LNCaP clone FGC (cell line): ENCODE measurements at regions not wholly inside any gene's neighbourhood (a gene's known extent, or its start where the extent isn't known, plus 50 kb on each side); places are given as distances from the start of the nearest gene placed in this dataset.

ENCODE experiments used
- DNase-seq: peaks from one replicate; pipeline ENCODE4 v3.0.0-alpha.2; 2011; ENCODE audit warnings: low read depth
- H3K4me3 ChIP-seq: 2 replicates; pipeline ENCODE4 v1.5.1; 2011; ENCODE audit warnings: mild to moderate bottlenecking, low read depth, low read length, control low read depth
- TF ChIP-seq, protein P1 (sequence below): IDR thresholded peaks from 2 replicates; pipeline ENCODE4 v1.5.1; 2012; ENCODE audit warnings: mild to moderate bottlenecking; ENCODE audit not compliant: control insufficient read depth, insufficient read depth; ENCODE audit errors: extremely low read depth

GRCh38 chr11:70496591-70497535 is 98.5 kb downstream of the CTTN start:
- no peak for DNase-seq
- TF ChIP-seq, protein P1, sequence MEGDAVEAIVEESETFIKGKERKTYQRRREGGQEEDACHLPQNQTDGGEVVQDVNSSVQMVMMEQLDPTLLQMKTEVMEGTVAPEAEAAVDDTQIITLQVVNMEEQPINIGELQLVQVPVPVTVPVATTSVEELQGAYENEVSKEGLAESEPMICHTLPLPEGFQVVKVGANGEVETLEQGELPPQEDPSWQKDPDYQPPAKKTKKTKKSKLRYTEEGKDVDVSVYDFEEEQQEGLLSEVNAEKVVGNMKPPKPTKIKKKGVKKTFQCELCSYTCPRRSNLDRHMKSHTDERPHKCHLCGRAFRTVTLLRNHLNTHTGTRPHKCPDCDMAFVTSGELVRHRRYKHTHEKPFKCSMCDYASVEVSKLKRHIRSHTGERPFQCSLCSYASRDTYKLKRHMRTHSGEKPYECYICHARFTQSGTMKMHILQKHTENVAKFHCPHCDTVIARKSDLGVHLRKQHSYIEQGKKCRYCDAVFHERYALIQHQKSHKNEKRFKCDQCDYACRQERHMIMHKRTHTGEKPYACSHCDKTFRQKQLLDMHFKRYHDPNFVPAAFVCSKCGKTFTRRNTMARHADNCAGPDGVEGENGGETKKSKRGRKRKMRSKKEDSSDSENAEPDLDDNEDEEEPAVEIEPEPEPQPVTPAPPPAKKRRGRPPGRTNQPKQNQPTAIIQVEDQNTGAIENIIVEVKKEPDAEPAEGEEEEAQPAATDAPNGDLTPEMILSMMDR: no peak
- no peak overlapping the region for H3K4me3 ChIP-seq

- TF ChIP-seq, protein P1: no peak
- no peak overlapping the region for H3K4me3 ChIP-seq
- no peak for DNase-seq
Observed at GRCh38 chr11:70497536-70498075, 99.3 kb downstream of the CTTN start.

GRCh38 chr11:70498171-70498571 is 99.8 kb downstream of the CTTN start:
- no peak for DNase-seq
- TF ChIP-seq, protein P1: no peak
- no peak overlapping the region for H3K4me3 ChIP-seq

DNA sequence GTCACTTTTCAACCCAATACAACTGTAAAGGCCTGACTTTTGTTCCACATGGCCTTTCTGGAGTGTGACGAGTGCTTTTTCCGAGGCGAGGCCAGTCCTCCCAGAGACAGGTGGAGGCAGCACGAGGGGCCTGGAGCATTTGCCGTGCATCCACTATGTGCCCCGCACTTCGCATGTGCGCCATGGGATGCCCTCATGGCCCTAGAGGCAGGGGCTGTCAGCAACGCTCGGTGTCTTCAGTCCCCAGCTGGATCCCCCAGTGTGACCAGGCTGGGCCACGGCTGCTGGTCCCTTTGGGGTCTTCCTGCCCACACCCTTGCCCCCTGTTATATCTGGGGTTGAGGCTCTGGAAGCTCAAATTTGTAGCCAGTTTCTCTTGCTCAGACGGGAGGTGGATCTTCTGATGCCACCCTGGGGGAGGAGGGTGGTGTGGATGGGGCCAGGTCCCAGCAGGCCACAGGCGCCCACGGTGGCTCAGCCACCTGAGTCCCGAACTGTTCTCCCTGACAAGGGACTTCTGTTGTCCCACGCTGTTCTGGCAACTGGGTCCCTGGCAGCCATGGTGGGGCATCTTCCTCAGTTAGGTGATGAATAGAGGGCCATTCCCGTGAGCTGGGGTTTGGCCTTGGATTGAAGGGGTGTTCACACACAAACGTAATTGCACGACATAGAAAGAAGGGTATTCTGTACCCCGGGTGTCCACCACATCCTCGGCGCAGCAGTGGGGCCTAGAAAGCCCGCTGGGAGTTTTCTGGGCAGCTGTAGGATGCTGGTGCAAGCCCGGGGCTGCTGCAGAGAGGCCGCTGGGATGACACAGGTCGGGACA is 100.9 kb downstream of the CTTN start:
- TF ChIP-seq, protein P1: no peak
- no peak for DNase-seq
- no peak overlapping the region for H3K4me3 ChIP-seq

- DNase-seq: no peak
- no peak overlapping the region for H3K4me3 ChIP-seq
- TF ChIP-seq, protein P1: no peak
Observed at GRCh38 chr11:70500076-70500847, 101.9 kb downstream of the CTTN start.
